HG03575 (cell line): ENCODE measurements at regions not wholly inside any gene's neighbourhood (a gene's known extent, or its start where the extent isn't known, plus 50 kb on each side); places are given as distances from the start of the nearest gene placed in this dataset.

Experiments used
- ATAC-seq: cut with Tn5 transposase; IDR thresholded peaks from one replicate; pipeline ENCODE4 v1.9.1; 2021; ENCODE audit not compliant: unreplicated experiment, insufficient number of reproducible peaks, low FRiP score; ENCODE audit errors: extremely low read depth

GRCh38 chr6:14453712-14454472 is 336.3 kb downstream of the CD83 start:
- ATAC-seq = no peak

GRCh38 chr6:14454473-14454775 is 336.9 kb downstream of the CD83 start:
- ATAC-seq = no peak

- ATAC-seq = no peak
Observed at GRCh38 chr6:14455427-14455826, 337.9 kb downstream of the CD83 start.

DNA sequence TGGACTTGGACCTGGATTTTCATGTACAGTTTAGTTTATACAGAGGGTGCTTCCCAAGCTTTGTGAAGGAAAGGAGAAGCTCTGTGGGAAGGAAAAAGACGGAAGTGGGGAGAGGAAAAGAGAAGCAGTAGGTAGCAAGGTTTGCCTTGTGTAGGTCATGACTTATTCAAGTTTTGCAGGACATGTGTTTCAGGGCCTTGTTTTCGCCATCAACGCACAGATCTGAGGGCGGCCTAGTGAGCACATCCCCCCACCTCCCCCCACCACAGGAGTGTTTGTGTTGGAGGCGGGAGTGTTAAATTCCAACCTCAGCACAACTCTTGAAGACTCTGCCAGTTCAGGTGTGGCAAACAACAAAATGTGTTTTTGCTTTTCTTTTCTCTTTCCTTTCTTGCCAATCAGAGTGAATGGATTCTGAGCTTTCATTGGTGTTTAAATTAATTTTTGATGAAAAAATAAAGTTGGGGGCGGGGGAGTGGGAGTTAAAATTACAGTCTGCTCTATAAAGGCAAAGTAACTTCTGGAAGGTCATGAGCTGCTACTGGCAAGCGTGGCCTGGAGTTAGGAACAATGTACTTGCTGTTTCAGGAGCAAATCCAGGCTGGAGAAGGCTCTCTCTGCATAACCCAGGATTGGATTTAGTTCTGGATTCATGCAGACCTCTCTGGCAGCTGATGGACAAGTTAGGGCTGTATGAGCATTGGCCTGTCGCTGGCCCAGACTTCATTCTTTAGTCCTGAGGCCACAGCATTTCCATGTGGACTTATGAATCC is 338.5 kb downstream of the CD83 start:
- no peak for ATAC-seq

DNA sequence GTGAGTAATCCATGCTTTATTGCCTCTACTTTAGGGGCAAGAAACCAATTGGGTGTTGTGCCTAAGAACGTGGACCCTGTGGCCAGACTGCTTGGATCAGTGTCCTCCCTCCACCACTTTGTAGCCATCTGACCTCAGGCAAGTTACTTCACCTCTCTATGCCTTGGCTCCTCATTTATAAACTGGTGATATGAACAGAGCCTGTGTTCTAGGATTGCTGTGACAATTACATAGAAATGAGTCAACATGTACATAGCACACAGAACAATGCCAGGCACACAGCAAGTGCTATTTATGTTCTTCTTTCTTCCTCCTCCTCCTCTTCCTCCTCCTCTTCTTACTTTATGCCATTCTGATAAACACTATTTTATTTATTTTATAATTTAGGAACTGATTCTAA is 339.4 kb downstream of the CD83 start:
- ATAC-seq = no peak

DNA sequence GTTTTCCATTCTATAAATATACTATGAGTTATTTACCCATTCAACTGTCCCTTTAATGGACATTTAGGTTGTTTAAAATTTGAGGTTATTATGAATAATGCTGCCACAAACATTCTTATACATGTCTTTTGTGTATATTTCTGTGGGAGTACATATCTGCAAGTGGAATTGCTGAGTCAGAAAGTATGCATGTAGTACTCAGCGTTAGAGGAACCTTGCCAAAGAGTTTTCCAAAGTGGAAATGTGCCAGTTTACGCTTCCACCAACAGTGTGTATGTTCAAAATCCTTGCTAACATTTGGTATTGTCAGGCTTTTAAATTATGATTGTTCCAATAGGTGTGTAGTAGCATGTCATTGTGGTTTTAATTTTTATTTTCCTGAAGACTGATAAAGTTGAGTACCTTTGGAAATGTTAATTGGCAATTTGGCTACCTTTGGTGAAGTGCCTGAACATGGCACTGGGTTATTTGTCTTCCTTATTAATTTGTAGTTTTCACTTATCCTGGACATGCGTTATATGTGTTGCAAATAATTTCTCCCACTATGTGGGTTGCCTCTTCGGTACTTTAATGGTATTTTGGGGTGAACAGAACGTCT is 341.2 kb downstream of the CD83 start:
- no peak for ATAC-seq

- no peak for ATAC-seq
Observed at GRCh38 chr6:14459315-14459714, 341.7 kb downstream of the CD83 start.

GRCh38 chr6:14460556-14460955 is 343.0 kb downstream of the CD83 start:
- ATAC-seq = no peak

GRCh38 chr6:14462135-14462534 is 344.6 kb downstream of the CD83 start:
- ATAC-seq = no peak

DNA sequence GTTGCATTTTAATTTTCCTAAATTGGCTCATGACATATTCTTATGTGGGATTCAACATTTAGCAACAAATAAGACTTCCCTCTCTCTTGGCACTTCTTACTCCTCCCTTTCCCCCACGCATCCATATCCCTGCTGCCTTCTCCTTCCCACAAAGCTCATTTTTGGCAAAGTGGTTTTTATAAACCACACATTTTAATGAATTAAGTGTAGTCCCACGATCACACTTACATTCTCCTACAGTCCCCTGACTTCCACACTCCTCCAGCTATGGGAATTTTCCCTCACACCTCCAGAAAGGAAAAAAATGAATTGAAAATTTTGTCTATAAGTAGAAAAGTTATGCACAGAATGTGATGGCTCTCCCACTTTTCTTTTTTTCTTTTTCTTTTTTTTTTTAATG is 345.0 kb downstream of the CD83 start:
- ATAC-seq = no peak

DNA sequence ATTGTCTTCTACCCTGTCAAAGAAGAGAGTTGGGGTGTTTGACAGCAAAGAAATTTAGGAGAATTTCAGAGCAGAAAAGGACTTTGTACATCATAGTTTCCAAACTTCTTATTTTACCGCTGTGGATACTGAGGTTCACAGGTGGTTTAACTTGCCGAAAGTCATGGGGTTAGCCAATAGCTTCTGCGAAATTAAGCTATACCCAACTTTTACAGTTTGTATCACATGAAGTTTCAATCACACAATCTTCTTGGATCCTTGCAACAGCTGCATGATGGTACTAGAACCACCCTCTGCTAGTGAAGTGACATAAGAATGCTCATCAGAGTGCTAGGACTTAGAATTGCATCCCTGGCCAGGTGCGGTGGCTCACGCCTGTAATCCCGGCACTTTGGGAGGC is 345.5 kb downstream of the CD83 start:
- ATAC-seq = no peak

GRCh38 chr6:14464055-14464454 is 346.5 kb downstream of the CD83 start:
- no peak for ATAC-seq

- ATAC-seq = no peak
Observed at GRCh38 chr6:14464716-14465115, 347.1 kb downstream of the CD83 start.

GRCh38 chr6:14466278-14466677 is 348.7 kb downstream of the CD83 start:
- ATAC-seq = no peak

DNA sequence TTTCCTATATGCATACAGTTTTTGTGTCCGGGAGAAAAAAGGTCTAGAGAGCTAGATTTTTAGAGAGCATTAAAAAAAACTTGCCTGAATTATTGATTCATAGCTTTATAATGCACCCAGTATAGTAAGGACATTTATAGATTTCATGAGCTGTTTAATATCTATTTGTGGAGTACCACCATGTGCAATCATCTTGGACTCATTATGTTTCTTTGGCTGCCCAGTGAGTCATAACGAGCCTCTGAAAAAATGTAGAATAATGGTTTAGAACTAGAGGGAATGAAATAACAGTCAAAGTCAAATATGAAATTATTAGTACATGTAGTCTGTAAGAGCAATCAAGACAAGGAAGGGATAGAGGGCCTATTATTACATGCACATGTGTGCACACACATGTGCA is 350.0 kb downstream of the CD83 start:
- ATAC-seq = no peak

- ATAC-seq = no peak
Observed at GRCh38 chr6:14468647-14469321, 351.2 kb downstream of the CD83 start.

GRCh38 chr6:14470101-14470500 is 352.5 kb downstream of the CD83 start:
- ATAC-seq = no peak

DNA sequence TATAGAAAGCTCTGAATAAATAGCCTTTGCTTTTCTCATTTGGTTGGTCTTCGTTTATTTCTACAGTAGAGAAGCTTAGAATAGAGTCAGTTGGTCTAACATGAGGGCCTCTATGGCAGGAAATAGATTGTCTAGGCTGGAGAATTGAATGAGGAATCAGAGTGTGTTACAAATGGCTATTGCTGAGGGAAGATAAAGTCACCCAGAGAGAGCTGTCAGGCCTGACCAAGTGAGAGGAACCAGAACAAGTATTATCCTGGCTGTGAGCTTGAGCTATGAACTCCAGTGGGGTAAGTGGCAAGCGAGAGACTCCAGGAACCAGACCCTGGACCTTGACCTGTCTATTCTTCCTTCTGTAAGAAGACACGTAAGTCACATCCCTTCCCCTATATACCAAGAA is 353.1 kb downstream of the CD83 start:
- no peak for ATAC-seq

GRCh38 chr6:14472255-14472985 is 354.8 kb downstream of the CD83 start:
- no peak for ATAC-seq
